Thoracic aorta (tissue), 2 donors: ENCODE measurements at regions not wholly inside any gene's neighbourhood (a gene's known extent, or its start where the extent isn't known, plus 50 kb on each side); places are given as distances from the start of the nearest gene placed in this dataset.

Source experiments
- ATAC-seq: fragments of 150-250 bp; one replicate; pipeline ENCODE4 v1.8.0; 2017; ENCODE audit warnings: low read depth; ENCODE audit not compliant: insufficient number of reproducible peaks, low FRiP score
- DNase-seq: peaks from one replicate; pipeline ENCODE4 v3.0.0-alpha.2; 2020; ENCODE audit warnings: low spot score
- H3K27ac ChIP-seq, 2 donors: fragments of 200-600 bp; sonication (generic); 1 replicate in 1 of 2; 2 replicates in 1 of 2; pipeline ENCODE4 v1.5.1; 2016; ENCODE audit warnings: mild to moderate bottlenecking in 2 of 2, moderate library complexity in 2 of 2
- H3K27me3 ChIP-seq: fragments of 200-600 bp; sonication (generic); replicated peaks from 2 replicates; pipeline ENCODE4 v1.6.0; 2016; ENCODE audit warnings: mild to moderate bottlenecking; ENCODE audit not compliant: insufficient read depth
- H3K36me3 ChIP-seq: fragments of 200-600 bp; sonication (generic); one replicate; pipeline ENCODE4 v1.5.1; 2016
- H3K4me1 ChIP-seq, 2 donors: fragments of 200-600 bp; sonication (generic); 1 replicate in 1 of 2; 2 replicates in 1 of 2; pipeline versions ENCODE4 v1.5.1 to v1.6.0; 2016; ENCODE audit warnings: low read depth in 2 of 2, mild to moderate bottlenecking in 1 of 2; ENCODE audit not compliant: control insufficient read depth in 1 of 2
- H3K4me3 ChIP-seq: fragments of 200-600 bp; sonication (generic); 2 replicates; pipeline ENCODE4 v1.5.1; 2016; ENCODE audit warnings: mild to moderate bottlenecking
- H3K9me3 ChIP-seq: fragments of 200-600 bp; sonication (generic); 2 replicates; pipeline ENCODE4 v1.5.1; 2016
- TF ChIP-seq, protein P1 (sequence below): fragments of 200-600 bp; sonication (generic); IDR thresholded peaks from one replicate; pipeline ENCODE4 v1.5.1; 2019; ENCODE audit warnings: antibody characterized with exemption

DNA sequence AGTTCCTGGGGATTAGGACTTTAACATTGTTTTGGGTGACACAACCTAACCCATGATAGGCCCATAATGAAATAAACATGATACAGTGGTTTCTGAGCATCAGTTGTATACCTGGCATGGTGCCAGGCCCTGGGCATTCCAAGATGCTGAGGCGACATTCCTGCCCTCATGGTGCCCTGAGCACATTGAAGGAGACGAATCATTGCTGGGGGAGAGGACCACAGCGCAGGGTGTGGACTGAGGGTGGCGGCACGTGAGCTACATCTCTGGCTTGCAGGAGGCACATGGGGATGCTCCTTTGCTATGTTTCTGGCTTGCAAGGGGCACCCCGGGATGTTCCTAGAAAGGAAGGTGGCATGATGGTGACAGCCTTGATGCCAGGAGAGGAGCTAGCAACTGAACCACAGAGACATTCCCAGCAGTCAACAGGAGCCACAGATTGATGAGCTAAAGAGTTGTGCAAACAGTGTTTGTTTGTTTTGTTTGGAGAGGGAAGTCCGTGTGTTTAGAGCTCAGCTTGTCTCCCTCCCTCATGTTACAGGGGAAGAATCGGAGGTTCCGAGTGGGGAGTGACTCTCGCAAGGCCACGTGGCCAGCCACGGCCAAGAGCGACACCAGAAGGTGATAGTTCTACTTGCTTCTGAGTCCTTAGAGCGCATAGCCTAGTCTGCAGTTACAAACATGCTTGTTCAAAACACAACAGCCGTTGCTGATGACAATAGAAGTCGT is 106.4 kb downstream of the MIAT start:
- Histone ChIP-seq H3K4me3 (no peak overlapping the region), H3K36me3 (no peaks in the 10 kb centered on the region), H3K4me1 (peaks cover 0 to 8% of the 10 kb centered on the region in 2 donors), H3K9me3 (no peaks in the 10 kb centered on the region), H3K27me3 (no peaks in the 10 kb centered on the region), H3K27ac (no peak overlapping the region)
- no peak for ATAC-seq
- DNase-seq = no peak
- TF ChIP-seq, protein P1, sequence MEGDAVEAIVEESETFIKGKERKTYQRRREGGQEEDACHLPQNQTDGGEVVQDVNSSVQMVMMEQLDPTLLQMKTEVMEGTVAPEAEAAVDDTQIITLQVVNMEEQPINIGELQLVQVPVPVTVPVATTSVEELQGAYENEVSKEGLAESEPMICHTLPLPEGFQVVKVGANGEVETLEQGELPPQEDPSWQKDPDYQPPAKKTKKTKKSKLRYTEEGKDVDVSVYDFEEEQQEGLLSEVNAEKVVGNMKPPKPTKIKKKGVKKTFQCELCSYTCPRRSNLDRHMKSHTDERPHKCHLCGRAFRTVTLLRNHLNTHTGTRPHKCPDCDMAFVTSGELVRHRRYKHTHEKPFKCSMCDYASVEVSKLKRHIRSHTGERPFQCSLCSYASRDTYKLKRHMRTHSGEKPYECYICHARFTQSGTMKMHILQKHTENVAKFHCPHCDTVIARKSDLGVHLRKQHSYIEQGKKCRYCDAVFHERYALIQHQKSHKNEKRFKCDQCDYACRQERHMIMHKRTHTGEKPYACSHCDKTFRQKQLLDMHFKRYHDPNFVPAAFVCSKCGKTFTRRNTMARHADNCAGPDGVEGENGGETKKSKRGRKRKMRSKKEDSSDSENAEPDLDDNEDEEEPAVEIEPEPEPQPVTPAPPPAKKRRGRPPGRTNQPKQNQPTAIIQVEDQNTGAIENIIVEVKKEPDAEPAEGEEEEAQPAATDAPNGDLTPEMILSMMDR = no peak

DNA sequence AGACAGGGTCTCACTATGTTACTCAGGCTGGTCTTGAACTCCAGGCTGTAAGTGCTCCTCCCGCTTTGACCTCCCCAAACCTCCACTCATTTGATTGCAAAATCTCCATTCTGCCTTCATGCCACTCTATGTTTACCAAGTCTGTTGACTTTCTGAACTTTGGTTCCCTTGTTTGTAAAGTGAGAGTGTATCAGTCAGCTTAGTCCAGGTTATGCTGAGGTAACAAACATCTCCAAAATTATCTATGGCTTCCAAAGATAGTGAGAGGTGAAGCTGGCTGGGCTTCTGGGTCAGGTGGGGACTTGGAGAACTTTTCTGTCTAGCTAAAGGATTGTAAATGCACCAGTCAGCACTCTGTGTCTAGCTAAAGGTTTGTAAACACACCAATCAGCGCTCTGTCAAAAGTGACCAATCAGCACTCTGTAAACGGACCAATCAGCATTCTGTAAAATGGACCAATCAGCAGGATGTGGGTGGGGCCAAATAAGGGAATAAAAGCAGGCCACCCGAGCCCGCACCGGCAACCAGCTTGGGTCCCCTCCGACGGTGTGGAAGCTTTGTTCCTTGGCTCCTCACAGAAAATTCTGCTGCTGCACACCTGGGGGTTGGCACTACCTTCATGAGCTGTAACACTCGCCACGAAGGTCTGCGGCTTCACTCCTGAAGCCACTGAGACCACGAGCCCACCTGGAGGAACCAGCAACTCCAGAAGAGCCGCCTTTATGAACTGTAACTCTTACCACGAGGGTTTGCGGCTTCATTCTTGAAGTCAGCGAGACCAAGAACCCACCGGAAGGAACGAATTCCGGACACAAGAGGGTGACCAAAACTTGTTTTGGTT is 109.3 kb downstream of the MIAT start:
- Histone ChIP-seq H3K9me3 (no peaks in the 10 kb centered on the region), H3K4me1 (peaks cover 0 to 8% of the 10 kb centered on the region in 2 donors), H3K27ac (no peak overlapping the region), H3K36me3 (no peaks in the 10 kb centered on the region), H3K27me3 (no peaks in the 10 kb centered on the region), H3K4me3 (no peak overlapping the region)
- TF ChIP-seq, protein P1 = no peak
- ATAC-seq = no peak
- DNase-seq = no peak

DNA sequence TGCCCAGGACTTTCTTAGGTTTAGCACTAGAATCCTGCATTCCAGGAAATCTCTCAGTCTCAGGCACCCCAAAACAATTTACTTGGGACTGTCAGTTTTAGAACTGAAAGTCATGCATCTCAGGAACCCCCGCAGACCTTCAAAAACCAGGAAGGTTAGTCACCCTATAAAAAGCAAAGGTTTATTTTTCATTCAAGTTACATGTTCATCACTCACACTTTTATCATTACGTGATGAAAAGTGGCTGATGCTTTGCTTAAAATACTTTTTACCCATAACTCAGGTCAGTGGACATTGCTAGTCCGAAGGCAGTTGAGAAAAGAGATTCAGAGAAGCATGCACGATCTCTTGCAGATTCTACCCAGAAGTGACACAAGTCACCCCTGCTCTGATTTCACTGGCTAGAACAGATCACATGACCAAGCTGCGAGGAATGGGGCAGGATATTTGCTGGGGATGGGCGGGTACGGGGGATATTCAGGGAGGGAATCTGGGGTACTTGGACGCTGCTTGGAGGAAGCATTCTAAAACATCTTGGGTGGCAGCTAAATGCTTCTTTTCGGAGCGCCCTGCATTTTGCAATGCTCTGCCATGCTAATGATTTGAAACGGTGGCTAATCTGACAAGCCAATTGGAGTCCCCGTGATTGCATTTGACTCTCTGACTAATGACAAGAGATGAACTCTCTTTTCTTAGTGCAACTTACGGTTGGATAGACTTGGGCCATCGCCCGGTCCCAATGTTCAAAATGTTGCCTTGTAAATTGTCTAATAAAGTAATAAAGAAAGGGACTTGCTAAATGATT is 110.2 kb downstream of the MIAT start:
- no peak for DNase-seq
- no peaks in the 10 kb centered on the region for H3K27me3 ChIP-seq

DNA sequence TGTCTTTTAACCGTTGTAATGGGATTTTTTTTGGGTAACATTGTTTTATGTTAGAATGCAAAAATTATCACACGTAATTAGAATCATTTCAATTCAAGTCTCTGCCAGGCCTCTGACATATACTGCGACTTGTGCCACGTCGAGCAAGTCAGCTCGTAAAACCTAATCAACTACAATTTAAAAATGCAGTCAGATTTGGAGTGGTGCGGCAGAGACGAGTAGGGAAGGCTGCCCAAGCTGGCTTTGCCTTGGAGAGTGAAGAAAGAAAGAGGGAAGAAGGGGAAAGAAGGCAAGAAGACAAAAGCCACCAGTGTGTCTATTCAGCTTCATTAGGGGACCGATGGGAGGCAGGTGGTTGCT is 110.7 kb downstream of the MIAT start:
- ATAC-seq (no peak), DNase-seq (no peak)
- H3K4me3 ChIP-seq = no peak overlapping the region
- peaks cover 0 to 8% of the 10 kb centered on the region in 2 donors for H3K4me1 ChIP-seq
- no peaks in the 10 kb centered on the region for H3K9me3 ChIP-seq
- H3K27me3 ChIP-seq = no peaks in the 10 kb centered on the region
- no peak overlapping the region for H3K27ac ChIP-seq
- TF ChIP-seq, protein P1 = no peak
- H3K36me3 ChIP-seq = no peaks in the 10 kb centered on the region

More for the DNA sequence above, 110.2 kb downstream of the MIAT start:
- H3K4me1 ChIP-seq = peaks cover 0 to 8% of the 10 kb centered on the region in 2 donors
- TF ChIP-seq, protein P1 = no peak
- no peaks in the 10 kb centered on the region for H3K9me3 ChIP-seq
- no peaks in the 10 kb centered on the region for H3K36me3 ChIP-seq
- ATAC-seq = no peak
- no peak overlapping the region for H3K27ac ChIP-seq
- H3K4me3 ChIP-seq = no peak overlapping the region

DNA sequence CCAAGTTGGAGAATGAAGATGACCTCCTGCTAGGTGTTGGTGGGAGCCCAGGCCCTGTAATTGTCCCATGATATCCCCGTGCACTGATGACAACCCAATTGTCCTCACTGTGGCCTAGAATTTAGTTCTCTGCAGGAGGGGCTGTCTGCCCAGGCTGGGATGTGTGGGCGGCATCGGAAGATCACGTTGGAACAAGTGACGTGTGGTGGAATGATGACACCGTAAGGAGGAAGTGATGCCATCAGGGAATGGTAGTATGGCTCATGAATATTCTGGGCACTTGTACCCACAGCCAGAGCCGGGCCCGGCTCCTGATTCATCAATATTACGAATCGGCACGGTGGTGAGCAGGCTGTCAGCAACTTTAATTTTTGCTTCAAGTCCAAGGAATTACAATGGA is 111.6 kb downstream of the MIAT start:
- Histone ChIP-seq H3K36me3 (no peaks in the 10 kb centered on the region), H3K27ac (no peak overlapping the region), H3K4me3 (no peak overlapping the region), H3K27me3 (no peaks in the 10 kb centered on the region), H3K9me3 (no peaks in the 10 kb centered on the region), H3K4me1 (no peaks in the 10 kb centered on the region)
- no peak for ATAC-seq
- no peak for DNase-seq
- TF ChIP-seq, protein P1 = no peak
